GM12864 (cell line): ENCODE measurements at regions not wholly inside any gene's neighbourhood (a gene's known extent, or its start where the extent isn't known, plus 50 kb on each side); places are given as distances from the start of the nearest gene placed in this dataset.

Source experiments
- DNase-seq: peaks from one replicate; pipeline ENCODE4 v3.0.0-alpha.2; 2011; ENCODE audit warnings: low read depth
- H3K4me3 ChIP-seq: 2 replicates; pipeline ENCODE4 v1.5.1; 2011; ENCODE audit warnings: mild to moderate bottlenecking, low read depth, low read length, control low read depth
- TF ChIP-seq, protein P1 (sequence below): IDR thresholded peaks from 2 replicates; pipeline ENCODE4 v1.5.1; 2011; ENCODE audit warnings: low read depth, mild to moderate bottlenecking, moderate library complexity, low read length, control low read depth, inconsistent platforms; ENCODE audit errors: missing control alignments

DNA sequence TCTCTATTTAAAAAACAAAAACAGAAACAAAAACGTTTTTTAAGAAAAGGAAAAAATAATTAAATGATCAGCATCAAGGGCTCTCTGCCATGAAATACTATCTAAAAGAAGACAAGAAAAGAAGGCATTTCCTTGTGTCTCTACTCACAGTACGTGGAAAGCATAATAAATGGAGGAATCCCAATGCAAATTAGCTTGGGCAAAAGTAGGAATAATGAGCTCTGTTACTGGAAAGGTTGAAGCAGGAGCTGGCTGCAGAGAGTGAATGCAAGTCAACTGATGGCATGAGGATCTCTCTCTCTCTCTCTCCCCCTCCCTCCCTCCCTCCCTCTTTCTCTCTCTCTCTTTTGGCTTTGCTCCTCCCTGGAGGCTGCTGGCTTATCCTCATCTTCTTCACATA lies 85.9 kb downstream of the TBX3 start:
- H3K4me3 ChIP-seq, result no peak overlapping the region
- TF ChIP-seq, protein P1, sequence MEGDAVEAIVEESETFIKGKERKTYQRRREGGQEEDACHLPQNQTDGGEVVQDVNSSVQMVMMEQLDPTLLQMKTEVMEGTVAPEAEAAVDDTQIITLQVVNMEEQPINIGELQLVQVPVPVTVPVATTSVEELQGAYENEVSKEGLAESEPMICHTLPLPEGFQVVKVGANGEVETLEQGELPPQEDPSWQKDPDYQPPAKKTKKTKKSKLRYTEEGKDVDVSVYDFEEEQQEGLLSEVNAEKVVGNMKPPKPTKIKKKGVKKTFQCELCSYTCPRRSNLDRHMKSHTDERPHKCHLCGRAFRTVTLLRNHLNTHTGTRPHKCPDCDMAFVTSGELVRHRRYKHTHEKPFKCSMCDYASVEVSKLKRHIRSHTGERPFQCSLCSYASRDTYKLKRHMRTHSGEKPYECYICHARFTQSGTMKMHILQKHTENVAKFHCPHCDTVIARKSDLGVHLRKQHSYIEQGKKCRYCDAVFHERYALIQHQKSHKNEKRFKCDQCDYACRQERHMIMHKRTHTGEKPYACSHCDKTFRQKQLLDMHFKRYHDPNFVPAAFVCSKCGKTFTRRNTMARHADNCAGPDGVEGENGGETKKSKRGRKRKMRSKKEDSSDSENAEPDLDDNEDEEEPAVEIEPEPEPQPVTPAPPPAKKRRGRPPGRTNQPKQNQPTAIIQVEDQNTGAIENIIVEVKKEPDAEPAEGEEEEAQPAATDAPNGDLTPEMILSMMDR, result no peak
- no peak for DNase-seq

DNA sequence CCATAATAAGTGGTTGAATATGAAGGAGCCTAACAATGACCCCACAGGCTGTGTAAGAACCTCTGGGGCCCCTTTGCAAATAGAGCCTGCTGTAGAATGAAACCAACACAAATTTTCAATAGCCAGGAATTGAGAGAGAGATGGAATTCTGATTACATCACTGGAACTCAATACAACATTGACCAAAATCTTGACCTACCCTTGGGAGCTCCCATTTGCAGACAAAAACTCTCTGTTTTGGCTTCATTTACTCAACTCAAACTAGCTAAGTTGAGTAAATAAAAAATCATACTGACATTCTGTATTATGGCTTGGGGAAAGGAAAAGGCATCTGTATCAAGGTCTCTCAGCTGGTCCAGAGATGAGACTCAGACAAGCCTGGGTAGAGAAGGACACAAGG lies 91.0 kb downstream of the TBX3 start:
- no peak overlapping the region for H3K4me3 ChIP-seq
- TF ChIP-seq, protein P1, result no peak
- DNase-seq, result no peak

DNA sequence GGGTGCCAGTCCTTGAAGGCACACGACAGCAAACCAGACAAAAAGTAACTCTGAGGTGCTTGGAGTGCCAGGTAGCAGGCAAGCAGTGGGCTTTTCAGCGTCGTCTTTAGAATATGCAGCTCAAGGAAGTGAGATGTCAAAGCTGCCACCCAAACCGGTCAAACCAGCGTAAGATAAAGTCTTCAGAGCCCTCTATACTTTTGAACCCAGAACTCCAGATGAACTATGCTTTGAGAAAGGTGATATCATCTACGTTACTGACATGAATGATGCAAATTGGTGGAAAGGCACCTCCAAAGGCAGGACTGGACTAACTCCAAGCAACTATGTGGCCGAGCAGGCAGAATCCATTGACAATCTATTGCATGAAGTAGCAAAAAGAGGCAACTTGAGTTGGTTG lies 95.9 kb downstream of the TBX3 start:
- no peak overlapping the region for H3K4me3 ChIP-seq
- no peak for DNase-seq
- TF ChIP-seq, protein P1, result no peak

DNA sequence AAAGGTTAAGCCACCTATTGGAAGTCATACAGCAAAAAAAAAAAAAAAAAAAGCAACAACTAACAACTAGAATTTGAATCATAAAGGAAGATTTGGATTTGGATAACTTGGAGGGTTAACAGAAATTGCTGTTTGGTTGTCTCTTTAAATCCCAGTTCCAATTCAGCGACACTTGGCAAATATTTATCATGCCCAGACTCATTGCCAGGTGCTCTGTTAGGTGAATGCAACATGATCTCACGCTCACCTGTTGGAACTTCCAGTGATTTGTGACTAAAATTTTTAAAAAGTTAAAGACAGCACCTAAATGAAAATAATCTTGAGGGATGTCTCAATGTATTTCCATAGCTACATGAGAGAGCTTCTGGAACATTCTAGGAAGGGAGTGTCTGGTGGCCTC lies 103.7 kb downstream of the TBX3 start:
- no peak overlapping the region for H3K4me3 ChIP-seq
- TF ChIP-seq, protein P1, result no peak
- DNase-seq, result no peak

DNA sequence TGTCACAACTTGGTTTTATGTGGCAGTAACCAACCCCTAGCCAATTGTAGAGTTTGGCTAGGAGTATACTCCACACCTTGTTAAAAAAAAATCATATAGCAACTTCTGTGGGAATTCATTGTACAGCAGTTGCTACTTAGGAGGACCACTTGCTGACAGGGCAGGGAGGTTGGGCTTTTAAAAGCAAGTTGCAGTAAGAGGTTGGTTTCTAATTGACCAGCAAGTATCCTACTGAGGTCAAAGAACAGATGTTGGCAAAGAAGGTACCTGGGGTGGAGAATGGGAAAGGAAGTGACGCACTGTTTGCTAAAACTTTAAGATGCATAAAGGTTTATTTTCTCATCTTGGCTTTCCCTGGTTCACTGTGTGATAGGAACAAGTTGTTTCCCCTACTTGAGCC lies 104.6 kb downstream of the TBX3 start:
- H3K4me3 ChIP-seq, result no peak overlapping the region
- TF ChIP-seq, protein P1, result no peak
- no peak for DNase-seq

DNA sequence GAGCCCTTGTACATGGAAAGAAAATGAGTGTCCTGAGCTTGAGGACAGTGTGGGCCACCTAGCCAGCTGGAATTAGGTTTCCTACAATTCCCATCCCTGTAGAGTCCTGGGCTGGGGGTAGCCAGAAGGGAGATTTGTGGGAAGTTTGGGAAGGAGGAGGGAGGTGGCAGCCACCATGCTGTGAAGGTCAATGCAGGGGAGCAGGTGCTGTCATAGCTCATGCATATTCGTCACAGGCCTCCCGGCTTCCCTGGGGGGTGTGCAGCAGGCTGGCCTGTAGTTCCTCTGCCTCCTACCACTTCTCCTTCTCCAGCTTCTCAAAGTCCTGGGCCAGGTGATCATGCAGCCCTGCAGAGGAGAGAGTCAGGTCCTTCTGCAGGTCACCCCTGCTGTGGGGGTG lies 121.3 kb downstream of the TBX3 start:
- no peak for DNase-seq
- TF ChIP-seq, protein P1, result no peak

DNA sequence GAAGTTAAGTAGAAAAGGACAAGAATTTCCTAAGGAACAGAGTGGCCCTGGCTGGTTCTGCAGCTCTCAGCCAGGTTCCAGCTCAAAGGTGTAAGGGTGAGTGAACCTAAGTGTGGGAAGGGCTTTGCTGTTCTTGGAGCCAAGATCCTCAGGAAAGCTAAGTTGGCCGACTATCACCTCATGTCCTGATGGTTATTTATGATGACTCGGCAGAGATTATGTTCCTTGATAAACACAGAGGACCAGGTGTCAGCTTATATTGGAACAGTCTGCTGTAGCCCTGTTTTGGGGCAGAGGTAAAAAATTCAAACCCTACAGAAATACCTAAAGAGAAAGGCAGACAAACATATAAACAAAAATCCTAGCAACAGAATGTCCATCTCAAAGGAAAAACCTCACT lies 128.5 kb downstream of the TBX3 start:
- TF ChIP-seq, protein P1, result no peak

More for the DNA sequence above, 121.3 kb downstream of the TBX3 start:
- no peak overlapping the region for H3K4me3 ChIP-seq

More for the DNA sequence above, 128.5 kb downstream of the TBX3 start:
- H3K4me3 ChIP-seq, result no peak overlapping the region
- DNase-seq, result no peak
